Hepatocyte (in vitro differentiated cells): ENCODE measurements at regions not wholly inside any gene's neighbourhood (a gene's known extent, or its start where the extent isn't known, plus 50 kb on each side); places are given as distances from the start of the nearest gene placed in this dataset.

Experiments used
- DNase-seq: peaks from one replicate; pipeline ENCODE4 v3.0.0-alpha.2; 2016; ENCODE audit warnings: low spot score
- H2AFZ ChIP-seq: fragments of 200-600 bp; sonication (generic); 2 replicates; pipeline ENCODE4 v1.6.0; 2016; ENCODE audit warnings: antibody characterized with exemption, mild to moderate bottlenecking
- H3K27ac ChIP-seq: fragments of 200-600 bp; sonication (generic); 2 replicates; pipeline ENCODE4 v1.5.1; 2016; ENCODE audit warnings: mild to moderate bottlenecking
- H3K27me3 ChIP-seq: fragments of 200-600 bp; sonication (generic); 2 replicates; pipeline ENCODE4 v1.6.1; 2016
- H3K36me3 ChIP-seq: fragments of 200-600 bp; sonication (generic); replicated peaks from 2 replicates; pipeline ENCODE4 v1.5.1; 2016; ENCODE audit warnings: low read depth; ENCODE audit not compliant: insufficient read depth
- H3K4me1 ChIP-seq: fragments of 200-600 bp; sonication (generic); 2 replicates; pipeline ENCODE4 v1.5.1; 2016; ENCODE audit warnings: mild to moderate bottlenecking, moderate library complexity; ENCODE audit not compliant: insufficient read depth
- H3K4me2 ChIP-seq: fragments of 200-600 bp; sonication (generic); 2 replicates; pipeline ENCODE4 v1.6.0; 2016
- H3K4me3 ChIP-seq: fragments of 200-600 bp; sonication (generic); 2 replicates; pipeline ENCODE4 v1.5.1; 2016; ENCODE audit warnings: mild to moderate bottlenecking
- H3K79me2 ChIP-seq: fragments of 200-600 bp; sonication (generic); 2 replicates; pipeline ENCODE4 v1.6.0; 2017; ENCODE audit warnings: mild to moderate bottlenecking
- H3K9me2 ChIP-seq: fragments of 200-600 bp; sonication (generic); replicated peaks from 2 replicates; pipeline ENCODE4 v1.6.0; 2017; ENCODE audit warnings: mild to moderate bottlenecking; ENCODE audit not compliant: insufficient read depth
- H3K9me3 ChIP-seq: fragments of 200-600 bp; sonication (generic); 2 replicates; pipeline ENCODE4 v1.5.1; 2016; ENCODE audit warnings: low read depth, mild to moderate bottlenecking
- H4K20me1 ChIP-seq: fragments of 200-600 bp; sonication (generic); 2 replicates; pipeline ENCODE4 v1.6.0; 2016; ENCODE audit warnings: mild to moderate bottlenecking; ENCODE audit not compliant: insufficient read depth, poor library complexity, severe bottlenecking
- CTCF ChIP-seq: fragments of 200-600 bp; sonication (generic); IDR thresholded peaks from 2 replicates; pipeline ENCODE4 v1.5.1; 2016; ENCODE audit warnings: antibody characterized with exemption, mild to moderate bottlenecking; ENCODE audit not compliant: poor library complexity
- EZH2 ChIP-seq: fragments of 200-600 bp; sonication (generic); IDR thresholded peaks from 2 replicates; pipeline ENCODE4 v1.6.1; 2016; ENCODE audit warnings: antibody characterized with exemption, mild to moderate bottlenecking, borderline replicate concordance
- EZH2phosphoT487 ChIP-seq: fragments of 200-600 bp; sonication (generic); IDR thresholded peaks from one replicate; pipeline ENCODE4 v1.6.1; 2018; ENCODE audit warnings: antibody characterized with exemption, mild to moderate bottlenecking, low read depth, moderate library complexity; ENCODE audit not compliant: unreplicated experiment, severe bottlenecking
- WGBS: methylation state at CpG from one replicate; pipeline ENCODE4 v1.1.6; 2016; ENCODE audit warnings: low lambda C conversion rate; ENCODE audit errors: missing lambda C conversion rate; 5-methylcytosine and 5-hydroxymethylcytosine counted together

DNA sequence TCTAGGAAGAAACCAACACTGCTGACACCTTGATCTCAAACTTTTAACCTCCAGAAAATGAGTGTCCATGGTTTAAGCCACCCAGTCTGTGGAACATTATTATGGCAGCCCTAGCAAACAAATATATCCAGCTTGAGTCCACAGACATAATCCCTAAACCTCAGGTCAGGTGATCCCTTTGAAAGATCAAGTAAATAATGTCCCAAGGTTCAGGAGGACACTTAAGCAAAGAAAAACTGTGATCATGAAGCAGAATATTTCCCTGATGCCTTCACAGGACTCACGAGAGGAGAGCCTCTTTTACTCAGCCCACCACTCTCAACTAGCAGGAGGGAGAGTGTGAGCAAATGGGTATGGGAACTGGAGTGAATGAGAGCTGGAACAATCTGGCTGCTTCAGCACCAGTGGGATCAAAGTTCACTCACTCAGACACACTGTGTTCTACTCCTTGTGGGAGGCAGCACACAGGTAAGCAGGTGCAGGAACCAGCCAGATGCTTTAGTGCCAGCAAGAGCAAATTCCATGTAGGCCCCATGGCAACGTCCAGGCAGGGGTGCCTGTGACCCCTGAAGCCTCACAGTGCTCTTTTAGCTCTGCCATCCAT is 608.4 kb downstream of the RAB28 start:
- Histone ChIP-seq H3K27me3 (no peaks in the 10 kb centered on the region), H3K4me2 (peak overlapping the region; percentile 15), H4K20me1 (no peaks in the 10 kb centered on the region), H3K36me3 (no peaks in the 10 kb centered on the region), H2AFZ (no peak overlapping the region), H3K27ac (peak overlapping the region; percentile 69), H3K9me2 (no peaks in the 10 kb centered on the region), H3K4me3 (no peak overlapping the region), H3K79me2 (no peaks in the 10 kb centered on the region), H3K4me1 (peaks cover 7% of the 10 kb centered on the region), H3K9me3 (no peaks in the 10 kb centered on the region)
- DNase-seq, result peak; percentile 45
- TF ChIP-seq EZH2phosphoT487 (peak; percentile 38), CTCF (no peak), EZH2 (no peak)
- 65% methylated on average over 2 of the region's 2 CpGs for WGBS

DNA sequence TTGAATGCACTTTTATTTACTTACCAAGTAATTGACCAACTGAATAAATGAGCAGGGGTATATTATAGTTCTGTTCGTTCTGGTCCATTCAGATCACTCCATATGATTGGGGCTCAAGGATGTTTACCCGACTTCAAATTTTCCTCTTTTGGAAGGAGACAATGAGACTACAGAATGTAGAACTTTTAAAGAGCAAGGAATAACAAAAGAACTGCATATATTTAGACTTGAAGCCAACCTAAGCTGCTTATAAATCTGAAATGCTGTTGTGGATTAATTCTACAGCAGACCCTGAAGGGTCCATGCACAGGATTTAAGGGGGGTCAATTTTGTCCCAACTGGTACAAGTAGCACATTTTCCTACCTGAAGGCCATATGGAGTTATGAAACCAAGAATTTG is 610.8 kb downstream of the RAB28 start:
- Histone ChIP-seq H2AFZ (no peak overlapping the region), H3K9me3 (no peaks in the 10 kb centered on the region), H3K4me2 (no peak overlapping the region), H3K4me1 (peaks cover 7% of the 10 kb centered on the region), H3K27me3 (no peaks in the 10 kb centered on the region), H3K4me3 (no peak overlapping the region), H3K36me3 (no peaks in the 10 kb centered on the region), H3K9me2 (no peaks in the 10 kb centered on the region), H4K20me1 (no peaks in the 10 kb centered on the region), H3K27ac (no peak overlapping the region), H3K79me2 (no peaks in the 10 kb centered on the region)
- WGBS, result 89% methylated on average over 2 of the region's 2 CpGs
- TF ChIP-seq EZH2 (no peak), EZH2phosphoT487 (no peak), CTCF (no peak)
- no peak for DNase-seq

DNA sequence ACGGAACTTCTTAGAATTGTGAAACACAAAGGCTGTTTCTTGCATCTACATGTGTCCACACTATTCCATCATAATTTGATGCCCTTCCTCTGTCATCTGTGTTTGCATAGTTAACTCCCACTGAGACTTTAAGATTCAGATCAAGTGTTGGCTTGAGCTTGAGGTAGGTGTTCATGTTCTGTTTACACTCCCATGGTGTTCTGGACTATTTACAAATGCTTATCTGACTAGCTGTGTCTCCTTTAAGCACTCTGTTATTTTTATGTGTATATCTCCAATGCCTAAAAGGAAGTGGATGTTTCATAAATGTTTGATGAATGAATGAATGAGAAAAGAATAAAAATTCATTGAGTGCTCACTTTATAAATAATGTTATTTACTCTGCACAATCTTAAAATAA is 622.7 kb downstream of the RAB28 start:
- Histone ChIP-seq H3K9me3 (no peaks in the 10 kb centered on the region), H3K4me1 (no peaks in the 10 kb centered on the region), H3K9me2 (no peaks in the 10 kb centered on the region), H3K79me2 (no peaks in the 10 kb centered on the region), H3K27me3 (no peaks in the 10 kb centered on the region), H3K27ac (no peak overlapping the region), H4K20me1 (no peaks in the 10 kb centered on the region), H3K4me3 (no peak overlapping the region), H3K36me3 (no peaks in the 10 kb centered on the region), H2AFZ (no peak overlapping the region), H3K4me2 (no peak overlapping the region)
- no peak for TF ChIP-seq EZH2phosphoT487
- no peak for TF ChIP-seq EZH2
- no peak for TF ChIP-seq CTCF
- DNase-seq, result no peak
- 80% methylated on average over 1 of the region's 1 CpG for WGBS
